Astrocyte (in vitro differentiated cells and primary cell): ENCODE measurements at regions not wholly inside any gene's neighbourhood (a gene's known extent, or its start where the extent isn't known, plus 50 kb on each side); places are given as distances from the start of the nearest gene placed in this dataset.

Experiments
- DNase-seq: peaks from one replicate; pipeline ENCODE4 v3.0.0-alpha.2; 2010; ENCODE audit warnings: low read depth
- FAIRE-seq: peaks from 2 replicates; lab custom pipeline; 2011; peaks lifted over from hg19 to GRCh38; lab: Jason Lieb, UNC
- H2AFZ ChIP-seq: 2 replicates; pipeline ENCODE4 v1.6.0; 2012; ENCODE audit warnings: low read depth, low read length, inconsistent platforms
- H3K27ac ChIP-seq: 2 replicates; pipeline ENCODE4 v1.5.1; 2011; ENCODE audit warnings: low read depth, low read length, inconsistent platforms
- H3K27me3 ChIP-seq: 2 replicates; pipeline ENCODE4 v1.6.0; 2011; ENCODE audit warnings: low read length, inconsistent platforms; ENCODE audit not compliant: insufficient read depth
- H3K36me3 ChIP-seq: 2 replicates; pipeline ENCODE4 v1.5.1; 2011; ENCODE audit warnings: low read length, inconsistent platforms; ENCODE audit not compliant: insufficient read depth
- H3K4me1 ChIP-seq: 2 replicates; pipeline ENCODE4 v1.5.1; 2011; ENCODE audit warnings: low read length, inconsistent platforms; ENCODE audit not compliant: insufficient read depth
- H3K4me2 ChIP-seq: 2 replicates; pipeline ENCODE4 v1.6.0; 2012; ENCODE audit warnings: low read length, inconsistent platforms
- H3K4me3 ChIP-seq: 2 replicates; pipeline ENCODE4 v1.5.1; 2011; ENCODE audit warnings: low read depth, mild to moderate bottlenecking, low read length, inconsistent platforms; ENCODE audit not compliant: insufficient read depth
- H3K79me2 ChIP-seq: 2 replicates; pipeline ENCODE4 v1.6.0; 2012; ENCODE audit warnings: mild to moderate bottlenecking, low read length, inconsistent platforms; ENCODE audit not compliant: insufficient read depth
- H3K9ac ChIP-seq: 2 replicates; pipeline ENCODE4 v1.6.0; 2012; ENCODE audit warnings: mild to moderate bottlenecking, low read length, inconsistent platforms
- H3K9me3 ChIP-seq: 2 replicates; pipeline ENCODE4 v1.5.1; 2012; ENCODE audit warnings: low read depth, mild to moderate bottlenecking, low read length, inconsistent platforms; ENCODE audit not compliant: insufficient read depth
- H4K20me1 ChIP-seq: 2 replicates; pipeline ENCODE4 v1.6.0; 2012; ENCODE audit warnings: low read length, inconsistent platforms; ENCODE audit not compliant: insufficient read depth
- H3K27ac Mint-ChIP-seq: one replicate; pipeline ENCODE4 v1.8.0; 2021; ENCODE audit warnings: mild to moderate bottlenecking, mixed read lengths; ENCODE audit not compliant: unreplicated experiment
- H3K27me3 Mint-ChIP-seq: one replicate; pipeline ENCODE4 v1.8.0; 2021; ENCODE audit warnings: low read depth, mixed read lengths; ENCODE audit not compliant: unreplicated experiment
- H3K36me3 Mint-ChIP-seq: one replicate; pipeline ENCODE4 v1.8.0; 2021; ENCODE audit warnings: low read depth, mixed read lengths; ENCODE audit not compliant: unreplicated experiment
- H3K4me1 Mint-ChIP-seq: one replicate; pipeline ENCODE4 v1.8.0; 2021; ENCODE audit warnings: low read depth, mixed read lengths; ENCODE audit not compliant: unreplicated experiment
- H3K4me3 Mint-ChIP-seq: one replicate; pipeline ENCODE4 v1.8.0; 2021; ENCODE audit warnings: mild to moderate bottlenecking, moderate library complexity, mixed read lengths; ENCODE audit not compliant: unreplicated experiment
- H3K9me3 Mint-ChIP-seq: one replicate; pipeline ENCODE4 v1.8.0; 2021; ENCODE audit warnings: mild to moderate bottlenecking, mixed read lengths; ENCODE audit not compliant: unreplicated experiment
- CTCF ChIP-seq: IDR thresholded peaks from 2 replicates; pipeline ENCODE4 v1.5.1; 2011; ENCODE audit warnings: low read depth, mild to moderate bottlenecking, inconsistent platforms, low read length, moderate library complexity; ENCODE audit not compliant: insufficient read depth
- EZH2 ChIP-seq: IDR thresholded peaks from 2 replicates; pipeline ENCODE4 v1.6.1; 2012; ENCODE audit warnings: mild to moderate bottlenecking, low read length, inconsistent platforms; ENCODE audit not compliant: insufficient read depth

GRCh38 chr3:28912120-28912885, 368.6 kb upstream of the RBMS3 start:
- no peaks in the 10 kb centered on the region for H3K27me3 Mint-ChIP-seq
- H3K4me2 ChIP-seq: no peak overlapping the region
- TF ChIP-seq CTCF: no peak
- TF ChIP-seq EZH2: no peak
- FAIRE-seq (no peak), DNase-seq (peak; percentile 56)
- no peak overlapping the region for H3K4me3 ChIP-seq
- H3K9me3 ChIP-seq: no peaks in the 10 kb centered on the region
- no peaks in the 10 kb centered on the region for H4K20me1 ChIP-seq
- H3K9ac ChIP-seq: no peak overlapping the region
- no peaks in the 10 kb centered on the region for H3K36me3 Mint-ChIP-seq
- no peak overlapping the region for H3K27ac ChIP-seq
- H3K4me1 Mint-ChIP-seq: peaks cover 7% of the 10 kb centered on the region
- no peak overlapping the region for H3K4me3 Mint-ChIP-seq
- no peak overlapping the region for H3K27ac Mint-ChIP-seq
- H3K4me1 ChIP-seq: peaks cover 6% of the 10 kb centered on the region
- no peaks in the 10 kb centered on the region for H3K27me3 ChIP-seq
- H3K79me2 ChIP-seq: no peaks in the 10 kb centered on the region
- H3K36me3 ChIP-seq: no peaks in the 10 kb centered on the region
- no peak overlapping the region for H2AFZ ChIP-seq
- no peaks in the 10 kb centered on the region for H3K9me3 Mint-ChIP-seq

- no peaks in the 10 kb centered on the region for H3K27me3 Mint-ChIP-seq
- Histone ChIP-seq H3K27ac (peak overlapping the region; percentile 25), H4K20me1 (no peaks in the 10 kb centered on the region), H3K36me3 (no peaks in the 10 kb centered on the region), H3K4me2 (peak overlapping the region; percentile 84), H3K9ac (peak overlapping the region; percentile 60), H3K9me3 (no peaks in the 10 kb centered on the region), H2AFZ (peak overlapping the region; percentile 40), H3K27me3 (no peaks in the 10 kb centered on the region), H3K4me3 (peak overlapping the region; percentile 61), H3K4me1 (peaks cover 6% of the 10 kb centered on the region), H3K79me2 (no peaks in the 10 kb centered on the region)
- TF ChIP-seq EZH2: no peak
- no peak for TF ChIP-seq CTCF
- H3K27ac Mint-ChIP-seq: no peak overlapping the region
- peak; percentile 78 for DNase-seq
- peak; percentile 29 for FAIRE-seq
- no peaks in the 10 kb centered on the region for H3K36me3 Mint-ChIP-seq
- H3K4me3 Mint-ChIP-seq: no peak overlapping the region
- H3K9me3 Mint-ChIP-seq: no peaks in the 10 kb centered on the region
- peaks cover 5% of the 10 kb centered on the region for H3K4me1 Mint-ChIP-seq
Observed at GRCh38 chr3:28915741-28916500, 364.9 kb upstream of the RBMS3 start.
